Smooth muscle cell (in vitro differentiated cells): ENCODE measurements at regions not wholly inside any gene's neighbourhood (a gene's known extent, or its start where the extent isn't known, plus 50 kb on each side); places are given as distances from the start of the nearest gene placed in this dataset.
A peak's percentile ranks its signal among the peaks of the same experiment; 100 is the strongest.

Source experiments
- DNase-seq: peaks from one replicate; lab custom pipeline; 2025; ENCODE audit not compliant: unreplicated experiment; lab: John Stamatoyannopoulos, UW
- H2AFZ ChIP-seq: fragments of 200-600 bp; sonication (generic); 2 replicates; pipeline ENCODE4 v1.6.0; 2016; ENCODE audit warnings: antibody characterized with exemption, low read depth, mild to moderate bottlenecking
- H3F3A ChIP-seq: fragments of 200-600 bp; sonication (generic); 2 replicates; pipeline ENCODE4 v1.6.0; 2017; ENCODE audit warnings: antibody characterized with exemption, low read depth
- H3K27ac ChIP-seq: fragments of 200-600 bp; sonication (generic); 2 replicates; pipeline ENCODE4 v1.5.1; 2016; ENCODE audit warnings: low read depth, mild to moderate bottlenecking
- H3K27me3 ChIP-seq: fragments of 200-600 bp; sonication (generic); 2 replicates; pipeline ENCODE4 v1.6.1; 2016; ENCODE audit warnings: low read depth, mild to moderate bottlenecking
- H3K36me3 ChIP-seq: fragments of 200-600 bp; sonication (generic); 2 replicates; pipeline ENCODE4 v1.5.1; 2016; ENCODE audit warnings: low read depth
- H3K4me1 ChIP-seq: fragments of 200-600 bp; sonication (generic); 2 replicates; pipeline ENCODE4 v1.5.1; 2016; ENCODE audit warnings: low read depth
- H3K4me2 ChIP-seq: fragments of 200-600 bp; sonication (generic); 2 replicates; pipeline ENCODE4 v1.6.0; 2016; ENCODE audit warnings: mild to moderate bottlenecking
- H3K4me3 ChIP-seq: fragments of 200-600 bp; sonication (generic); 2 replicates; pipeline ENCODE4 v1.5.1; 2016; ENCODE audit warnings: mild to moderate bottlenecking
- H3K79me2 ChIP-seq: fragments of 200-600 bp; sonication (generic); 2 replicates; pipeline ENCODE4 v1.6.0; 2016; ENCODE audit warnings: low read depth, mild to moderate bottlenecking
- H3K9ac ChIP-seq: fragments of 200-600 bp; sonication (generic); 2 replicates; pipeline ENCODE4 v1.6.0; 2016; ENCODE audit warnings: low read depth
- H3K9me3 ChIP-seq: fragments of 200-600 bp; sonication (generic); replicated peaks from 2 replicates; pipeline ENCODE4 v1.5.1; 2016; ENCODE audit warnings: low read depth
- H4K20me1 ChIP-seq: fragments of 200-600 bp; sonication (generic); 2 replicates; pipeline ENCODE4 v1.6.0; 2016; ENCODE audit warnings: low read depth
- CTCF ChIP-seq: fragments of 200-600 bp; sonication (generic); IDR thresholded peaks from 2 replicates; pipeline ENCODE4 v1.5.1; 2017; ENCODE audit warnings: borderline replicate concordance, mild to moderate bottlenecking, antibody characterized with exemption; ENCODE audit not compliant: insufficient read depth, poor library complexity, severe bottlenecking
- WGBS: methylation state at CpG from one replicate; pipeline ENCODE4 v1.1.7; 2016; ENCODE audit warnings: low lambda C conversion rate; 5-methylcytosine and 5-hydroxymethylcytosine counted together

DNA sequence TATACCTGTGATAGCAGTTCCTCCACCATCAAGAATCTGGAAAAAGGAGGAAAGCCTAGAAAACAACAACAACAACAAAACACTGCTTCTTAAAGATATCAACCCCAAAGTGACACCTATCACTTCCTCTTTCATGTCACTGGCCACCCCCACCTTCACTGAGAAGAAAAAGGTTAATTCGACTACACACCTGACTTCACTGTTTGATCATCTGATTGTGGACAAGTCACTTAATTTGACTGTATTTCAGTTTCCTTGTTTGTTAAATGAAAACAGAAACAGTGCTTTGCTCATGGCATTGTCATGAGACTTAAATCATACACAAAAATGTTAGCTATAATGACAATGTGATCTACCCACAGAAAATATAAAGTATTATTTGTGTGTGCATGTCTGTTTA is 280.6 kb upstream of the SULF2 start:
- Histone ChIP-seq H3K4me3 (no peak overlapping the region), H3K9me3 (no peaks in the 10 kb centered on the region), H3K4me1 (peaks cover 5% of the 10 kb centered on the region), H3F3A (peaks cover 9% of the 10 kb centered on the region), H3K9ac (no peak overlapping the region), H3K36me3 (no peaks in the 10 kb centered on the region), H4K20me1 (no peaks in the 10 kb centered on the region), H2AFZ (no peak overlapping the region), H3K79me2 (no peaks in the 10 kb centered on the region), H3K27me3 (no peaks in the 10 kb centered on the region), H3K4me2 (no peak overlapping the region), H3K27ac (no peak overlapping the region)
- no peak for DNase-seq
- WGBS = 77% methylated on average over 1 of the region's 1 CpG
- TF ChIP-seq CTCF = no peak

DNA sequence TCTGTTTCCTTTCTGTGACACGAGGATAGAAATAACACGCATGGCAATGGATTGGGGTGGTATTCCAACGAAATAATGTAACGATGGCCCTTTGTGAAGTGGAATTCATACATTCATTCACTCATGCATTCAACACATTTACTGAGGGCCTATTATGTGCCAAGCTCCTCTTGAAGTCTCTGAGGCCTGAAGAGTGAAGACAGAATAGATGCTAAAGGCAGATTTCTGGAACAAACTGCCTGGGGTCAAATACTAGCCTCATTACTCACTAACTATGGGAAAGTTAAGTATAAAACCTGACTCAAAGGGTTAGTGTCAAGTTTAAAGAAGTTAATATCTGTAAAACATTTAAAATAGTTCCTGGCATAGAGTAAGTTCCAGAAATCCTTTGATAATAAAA is 279.6 kb upstream of the SULF2 start:
- Histone ChIP-seq H3F3A (peaks cover 9% of the 10 kb centered on the region), H2AFZ (no peak overlapping the region), H3K27ac (peak overlapping the region; percentile 28), H3K27me3 (no peaks in the 10 kb centered on the region), H3K4me3 (no peak overlapping the region), H3K9ac (no peak overlapping the region), H3K4me1 (peaks cover 5% of the 10 kb centered on the region), H3K36me3 (no peaks in the 10 kb centered on the region), H3K79me2 (no peaks in the 10 kb centered on the region), H4K20me1 (no peaks in the 10 kb centered on the region), H3K9me3 (no peaks in the 10 kb centered on the region), H3K4me2 (no peak overlapping the region)
- no peak for TF ChIP-seq CTCF
- 74% methylated on average over 4 of the region's 4 CpGs for WGBS
- no peak for DNase-seq

DNA sequence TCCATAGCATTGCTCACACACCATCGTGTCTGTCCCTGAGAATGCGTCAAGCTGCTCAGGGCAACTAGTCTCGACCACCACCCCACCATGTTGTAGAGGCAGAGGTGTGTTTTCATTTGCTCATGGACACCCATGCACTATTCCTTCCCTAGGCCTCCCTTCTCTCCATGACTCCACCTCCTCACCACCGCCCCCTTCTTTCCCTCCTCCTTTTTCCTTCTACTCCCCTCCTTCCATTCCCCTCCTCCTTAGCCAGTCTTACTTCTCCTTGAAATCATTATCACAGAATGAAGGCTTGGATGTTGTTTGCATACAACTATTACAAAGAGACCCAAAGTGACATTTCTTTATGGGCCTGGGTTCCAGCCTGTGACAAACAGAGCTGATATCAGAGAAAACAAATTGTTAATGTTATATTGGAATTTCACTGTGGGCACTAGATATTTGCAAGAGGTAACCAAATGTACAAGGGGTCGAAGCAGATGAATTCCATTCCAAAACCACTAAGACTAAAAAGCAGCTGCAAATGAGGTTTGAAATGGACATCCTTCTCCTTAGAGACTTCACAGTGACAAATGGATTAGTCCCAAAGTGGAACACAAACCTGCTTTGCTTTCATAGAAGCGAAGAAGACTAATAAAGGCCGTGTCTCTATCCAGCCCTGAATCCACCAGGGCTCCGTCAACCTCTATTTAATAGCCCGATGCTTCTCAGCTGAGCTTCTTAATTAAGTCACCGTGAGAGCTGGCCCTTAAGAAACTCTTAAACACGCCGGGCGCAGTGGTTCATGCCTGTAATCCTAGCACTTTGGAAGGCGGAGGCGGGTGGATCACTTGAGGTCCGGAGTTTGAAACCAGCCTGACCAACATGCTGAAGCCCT is 275.8 kb upstream of the SULF2 start:
- Histone ChIP-seq H3K4me1 (peaks cover 8% of the 10 kb centered on the region), H3K27ac (no peak overlapping the region), H3K9me3 (no peaks in the 10 kb centered on the region), H3K79me2 (no peaks in the 10 kb centered on the region), H4K20me1 (no peaks in the 10 kb centered on the region), H3K4me3 (no peak overlapping the region), H2AFZ (no peak overlapping the region), H3F3A (peaks cover 9% of the 10 kb centered on the region), H3K4me2 (no peak overlapping the region), H3K27me3 (no peaks in the 10 kb centered on the region), H3K36me3 (no peaks in the 10 kb centered on the region), H3K9ac (no peak overlapping the region)
- no peak for DNase-seq
- no peak for TF ChIP-seq CTCF
- 95% methylated on average over 16 of the region's 16 CpGs for WGBS
